ENCODE measurements at regions not wholly inside any gene's neighbourhood (a gene's known extent, or its start where the extent isn't known, plus 50 kb on each side); places are given as distances from the start of the nearest gene placed in this dataset.

GRCh38 chr4:59341506-59341905, 1858.6 kb upstream of the ADGRL3 start:
- no peak for TF ChIP-seq GATA2 (IDR thresholded peaks at IDR 0.05; ENCODE audit: low read depth, low read length)
- TF ChIP-seq GATA3 (IDR thresholded peaks at IDR 0.05; ENCODE audit: low read depth, low read length) = no peak
